ENCODE measurements at regions not wholly inside any gene's neighbourhood (a gene's known extent, or its start where the extent isn't known, plus 50 kb on each side); places are given as distances from the start of the nearest gene placed in this dataset.

DNA sequence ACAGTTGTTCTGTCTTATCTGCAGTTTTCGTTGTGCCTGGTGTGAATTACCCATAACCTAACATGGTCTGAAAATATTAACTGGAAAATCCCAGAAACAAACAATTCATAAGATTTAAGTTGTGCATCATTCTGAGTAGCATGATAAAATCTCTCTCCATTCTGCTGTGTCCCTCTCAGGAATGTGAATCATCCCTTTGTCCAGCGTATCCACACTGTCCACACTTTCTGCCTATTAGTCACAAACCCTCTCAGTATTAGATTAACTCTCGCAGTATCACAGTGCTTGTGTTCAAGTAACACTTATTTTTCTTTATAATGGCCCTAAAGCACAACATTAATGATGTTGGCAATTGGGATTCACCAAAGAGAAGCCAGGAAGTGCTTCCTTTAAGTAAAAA lies 203.2 kb downstream of the CGGBP1 start:
- POLR2A ChIA-PET, result no interaction called here
- Histone ChIP-seq H3K27me3 (ENCODE audit: control insufficient read depth in 1 of 2, insufficient read depth in 2 of 2, low read length in 2 of 2) (no peaks in the 10 kb centered on the region), H2AFZ (ENCODE audit: low read length) (no peak overlapping the region), H3K79me2 (ENCODE audit: insufficient read depth, low read length) (no peaks in the 10 kb centered on the region), H3K9ac (ENCODE audit: insufficient read depth, low read depth, low read length) (no peak overlapping the region), H3K36me3 (replicated peaks in 1 of 2; ENCODE audit: control insufficient read depth in 1 of 2, insufficient read depth in 2 of 2, low read length in 2 of 2) (no peaks in the 10 kb centered on the region), H3K4me3 (replicated peaks in 1 of 3; ENCODE audit: insufficient read depth in 1 of 3, low read depth in 2 of 3, low read length in 3 of 3) (no peak overlapping the region), H4K20me1 (ENCODE audit: insufficient read depth, low read length) (no peaks in the 10 kb centered on the region), H3K9me3 (ENCODE audit: low read length) (no peaks in the 10 kb centered on the region), H3K4me1 (ENCODE audit: insufficient read depth, low read length) (no peaks in the 10 kb centered on the region), H3K27ac (ENCODE audit: extremely low read length, insufficient read depth, low read length) (no peak overlapping the region), H3K4me2 (ENCODE audit: low read depth, low read length) (no peak overlapping the region)
- intact Hi-C loops (cut with micrococcal nuclease; ENCODE audit: unreplicated experiment) (no loop called here), in situ Hi-C loops (cut with HindIII; ENCODE audit: extremely low pct_ligation_motif_present, low pct_unique_long_range_greater_than_20kb) (no loop called here)
- 0% methylated on average over 3 of the region's 3 CpGs for WGBS (ENCODE audit: low lambda C conversion rate)
- BruUV-seq (replicated peaks), result no TSS peak
- DNase-seq (ENCODE audit: low spot score) (no peak), ATAC-seq (no peak), FAIRE-seq (no peak)
- TF ChIP-seq CCDC6 (CRISPR knock-in tag; IDR thresholded peaks at IDR 0.05) (no peak), ZNF225 (CRISPR knock-in tag; IDR thresholded peaks at IDR 0.05) (no peak), HMG20B (CRISPR knock-in tag; conservative IDR thresholded peaks at IDR 0.05) (no peak), ZNF564 (CRISPR knock-in tag; IDR thresholded peaks at IDR 0.05) (no peak), TCF7 (IDR thresholded peaks at IDR 0.05; ENCODE audit: low read depth) (no peak), ZNF563 (CRISPR knock-in tag; IDR thresholded peaks at IDR 0.05) (no peak), ZNF577 (CRISPR knock-in tag; IDR thresholded peaks at IDR 0.05; ENCODE audit: borderline replicate concordance, low read depth) (no peak), STAG1 (CRISPR knock-in tag; IDR thresholded peaks at IDR 0.05) (no peak)
- TF ChIP-seq, protein P1, sequence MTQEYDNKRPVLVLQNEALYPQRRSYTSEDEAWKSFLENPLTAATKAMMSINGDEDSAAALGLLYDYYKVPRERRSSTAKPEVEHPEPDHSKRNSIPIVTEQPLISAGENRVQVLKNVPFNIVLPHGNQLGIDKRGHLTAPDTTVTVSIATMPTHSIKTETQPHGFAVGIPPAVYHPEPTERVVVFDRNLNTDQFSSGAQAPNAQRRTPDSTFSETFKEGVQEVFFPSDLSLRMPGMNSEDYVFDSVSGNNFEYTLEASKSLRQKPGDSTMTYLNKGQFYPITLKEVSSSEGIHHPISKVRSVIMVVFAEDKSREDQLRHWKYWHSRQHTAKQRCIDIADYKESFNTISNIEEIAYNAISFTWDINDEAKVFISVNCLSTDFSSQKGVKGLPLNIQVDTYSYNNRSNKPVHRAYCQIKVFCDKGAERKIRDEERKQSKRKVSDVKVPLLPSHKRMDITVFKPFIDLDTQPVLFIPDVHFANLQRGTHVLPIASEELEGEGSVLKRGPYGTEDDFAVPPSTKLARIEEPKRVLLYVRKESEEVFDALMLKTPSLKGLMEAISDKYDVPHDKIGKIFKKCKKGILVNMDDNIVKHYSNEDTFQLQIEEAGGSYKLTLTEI (CRISPR knock-in tag; conservative IDR thresholded peaks at IDR 0.05), result no peak
- TF ChIP-seq, protein P2, sequence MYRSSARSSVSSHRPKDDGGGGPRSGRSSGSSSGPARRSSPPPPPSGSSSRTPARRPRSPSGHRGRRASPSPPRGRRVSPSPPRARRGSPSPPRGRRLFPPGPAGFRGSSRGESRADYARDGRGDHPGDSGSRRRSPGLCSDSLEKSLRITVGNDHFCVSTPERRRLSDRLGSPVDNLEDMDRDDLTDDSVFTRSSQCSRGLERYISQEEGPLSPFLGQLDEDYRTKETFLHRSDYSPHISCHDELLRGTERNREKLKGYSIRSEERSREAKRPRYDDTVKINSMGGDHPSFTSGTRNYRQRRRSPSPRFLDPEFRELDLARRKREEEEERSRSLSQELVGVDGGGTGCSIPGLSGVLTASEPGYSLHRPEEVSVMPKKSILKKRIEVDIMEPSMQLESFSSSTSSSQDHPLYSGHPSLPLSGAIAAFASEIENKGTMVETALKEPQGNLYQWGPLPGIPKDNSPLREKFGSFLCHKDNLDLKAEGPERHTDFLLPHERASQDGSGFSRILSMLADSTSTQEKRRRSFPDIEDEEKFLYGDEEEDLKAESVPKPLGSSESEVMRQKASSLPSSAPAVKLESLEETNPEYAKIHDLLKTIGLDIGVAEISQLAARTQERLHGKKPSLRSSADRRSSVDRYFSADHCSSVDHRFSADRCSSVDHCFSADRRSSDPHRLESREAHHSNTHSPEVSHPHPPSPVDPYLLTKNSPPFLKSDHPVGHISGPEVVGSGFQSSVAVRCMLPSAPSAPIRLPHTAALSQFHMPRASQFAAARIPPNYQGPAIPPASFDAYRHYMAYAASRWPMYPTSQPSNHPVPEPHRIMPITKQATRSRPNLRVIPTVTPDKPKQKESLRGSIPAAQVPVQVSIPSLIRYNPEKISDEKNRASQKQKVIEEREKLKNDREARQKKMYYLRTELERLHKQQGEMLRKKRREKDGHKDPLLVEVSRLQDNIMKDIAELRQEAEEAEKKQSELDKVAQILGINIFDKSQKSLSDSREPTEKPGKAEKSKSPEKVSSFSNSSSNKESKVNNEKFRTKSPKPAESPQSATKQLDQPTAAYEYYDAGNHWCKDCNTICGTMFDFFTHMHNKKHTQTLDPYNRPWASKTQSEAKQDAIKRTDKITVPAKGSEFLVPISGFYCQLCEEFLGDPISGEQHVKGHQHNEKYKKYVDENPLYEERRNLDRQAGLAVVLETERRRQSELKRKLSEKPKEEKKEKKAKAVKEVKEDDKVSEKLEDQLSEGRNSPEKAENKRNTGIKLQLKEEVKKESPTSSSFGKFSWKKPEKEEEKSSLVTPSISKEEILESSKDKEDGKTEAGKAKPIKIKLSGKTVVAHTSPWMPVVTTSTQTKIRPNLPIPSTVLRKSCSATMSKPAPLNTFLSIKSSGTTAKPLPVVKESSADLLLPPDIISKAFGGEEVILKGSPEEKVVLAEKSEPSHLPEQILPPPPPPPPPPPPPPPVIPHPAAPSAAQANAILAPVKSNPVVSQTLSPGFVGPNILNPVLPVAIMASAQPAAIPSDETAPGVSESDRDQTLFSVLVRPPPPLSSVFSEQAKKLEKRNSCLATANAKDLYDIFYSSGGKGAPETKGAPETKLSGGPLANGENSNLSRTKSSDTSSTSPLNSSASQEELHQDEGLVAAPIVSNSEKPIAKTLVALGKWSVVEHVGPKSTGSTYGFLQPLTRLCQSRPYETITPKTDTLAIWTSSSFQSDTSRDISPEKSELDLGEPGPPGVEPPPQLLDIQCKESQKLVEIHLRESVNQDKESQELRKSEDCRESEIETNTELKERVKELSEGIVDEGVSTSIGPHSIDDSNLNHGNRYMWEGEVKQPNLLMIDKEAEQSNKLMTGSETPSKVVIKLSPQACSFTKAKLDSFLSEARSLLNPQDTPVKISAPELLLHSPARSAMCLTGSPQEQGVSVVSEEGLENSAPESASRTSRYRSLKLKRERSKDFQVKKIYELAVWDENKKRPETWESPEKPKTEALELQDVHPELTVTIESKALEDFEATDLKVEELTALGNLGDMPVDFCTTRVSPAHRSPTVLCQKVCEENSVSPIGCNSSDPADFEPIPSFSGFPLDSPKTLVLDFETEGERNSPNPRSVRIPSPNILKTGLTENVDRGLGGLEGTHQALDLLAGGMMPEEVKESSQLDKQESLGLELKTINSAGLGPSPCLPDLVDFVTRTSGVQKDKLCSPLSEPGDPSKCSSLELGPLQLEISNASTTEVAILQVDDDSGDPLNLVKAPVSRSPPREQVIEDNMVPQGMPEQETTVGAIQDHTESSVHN (CRISPR knock-in tag; IDR thresholded peaks at IDR 0.05), result no peak
- TF ChIP-seq, protein P3, sequence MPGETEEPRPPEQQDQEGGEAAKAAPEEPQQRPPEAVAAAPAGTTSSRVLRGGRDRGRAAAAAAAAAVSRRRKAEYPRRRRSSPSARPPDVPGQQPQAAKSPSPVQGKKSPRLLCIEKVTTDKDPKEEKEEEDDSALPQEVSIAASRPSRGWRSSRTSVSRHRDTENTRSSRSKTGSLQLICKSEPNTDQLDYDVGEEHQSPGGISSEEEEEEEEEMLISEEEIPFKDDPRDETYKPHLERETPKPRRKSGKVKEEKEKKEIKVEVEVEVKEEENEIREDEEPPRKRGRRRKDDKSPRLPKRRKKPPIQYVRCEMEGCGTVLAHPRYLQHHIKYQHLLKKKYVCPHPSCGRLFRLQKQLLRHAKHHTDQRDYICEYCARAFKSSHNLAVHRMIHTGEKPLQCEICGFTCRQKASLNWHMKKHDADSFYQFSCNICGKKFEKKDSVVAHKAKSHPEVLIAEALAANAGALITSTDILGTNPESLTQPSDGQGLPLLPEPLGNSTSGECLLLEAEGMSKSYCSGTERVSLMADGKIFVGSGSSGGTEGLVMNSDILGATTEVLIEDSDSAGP (CRISPR knock-in tag; IDR thresholded peaks at IDR 0.05; ENCODE audit: borderline replicate concordance), result no peak
- CTCF ChIA-PET (ENCODE audit: low intra/inter-chr PET ratio, low total read pairs), result no interaction called here

Measured in HepG2 (cell line).